GM23338 (cell line): ENCODE measurements at regions not wholly inside any gene's neighbourhood (a gene's known extent, or its start where the extent isn't known, plus 50 kb on each side); places are given as distances from the start of the nearest gene placed in this dataset.

Experiments
- JUNB ChIP-seq: IDR thresholded peaks from one replicate; pipeline ENCODE4 v1.6.1; 2016; ENCODE audit warnings: antibody characterized with exemption; ENCODE audit not compliant: unreplicated experiment
- POLR2AphosphoS5 ChIP-seq: IDR thresholded peaks from 2 replicates; pipeline ENCODE4 v1.6.1; 2016; ENCODE audit warnings: antibody characterized with exemption, low read depth
- TF ChIP-seq, protein P1 (sequence below): fragments of 250-450 bp; sonication (Bioruptor Pico); IDR thresholded peaks from 2 replicates; pipeline ENCODE4 v1.5.0; 2020; ENCODE audit warnings: mild to moderate bottlenecking, moderate library complexity
- TF ChIP-seq, protein P2 (sequence below): IDR thresholded peaks from one replicate; pipeline ENCODE4 v1.6.1; 2018; ENCODE audit warnings: antibody characterized with exemption; ENCODE audit not compliant: unreplicated experiment

GRCh38 chr2:234863043-234863934, 88.5 kb upstream of the SH3BP4 start (continued):
- TF ChIP-seq, protein P1, sequence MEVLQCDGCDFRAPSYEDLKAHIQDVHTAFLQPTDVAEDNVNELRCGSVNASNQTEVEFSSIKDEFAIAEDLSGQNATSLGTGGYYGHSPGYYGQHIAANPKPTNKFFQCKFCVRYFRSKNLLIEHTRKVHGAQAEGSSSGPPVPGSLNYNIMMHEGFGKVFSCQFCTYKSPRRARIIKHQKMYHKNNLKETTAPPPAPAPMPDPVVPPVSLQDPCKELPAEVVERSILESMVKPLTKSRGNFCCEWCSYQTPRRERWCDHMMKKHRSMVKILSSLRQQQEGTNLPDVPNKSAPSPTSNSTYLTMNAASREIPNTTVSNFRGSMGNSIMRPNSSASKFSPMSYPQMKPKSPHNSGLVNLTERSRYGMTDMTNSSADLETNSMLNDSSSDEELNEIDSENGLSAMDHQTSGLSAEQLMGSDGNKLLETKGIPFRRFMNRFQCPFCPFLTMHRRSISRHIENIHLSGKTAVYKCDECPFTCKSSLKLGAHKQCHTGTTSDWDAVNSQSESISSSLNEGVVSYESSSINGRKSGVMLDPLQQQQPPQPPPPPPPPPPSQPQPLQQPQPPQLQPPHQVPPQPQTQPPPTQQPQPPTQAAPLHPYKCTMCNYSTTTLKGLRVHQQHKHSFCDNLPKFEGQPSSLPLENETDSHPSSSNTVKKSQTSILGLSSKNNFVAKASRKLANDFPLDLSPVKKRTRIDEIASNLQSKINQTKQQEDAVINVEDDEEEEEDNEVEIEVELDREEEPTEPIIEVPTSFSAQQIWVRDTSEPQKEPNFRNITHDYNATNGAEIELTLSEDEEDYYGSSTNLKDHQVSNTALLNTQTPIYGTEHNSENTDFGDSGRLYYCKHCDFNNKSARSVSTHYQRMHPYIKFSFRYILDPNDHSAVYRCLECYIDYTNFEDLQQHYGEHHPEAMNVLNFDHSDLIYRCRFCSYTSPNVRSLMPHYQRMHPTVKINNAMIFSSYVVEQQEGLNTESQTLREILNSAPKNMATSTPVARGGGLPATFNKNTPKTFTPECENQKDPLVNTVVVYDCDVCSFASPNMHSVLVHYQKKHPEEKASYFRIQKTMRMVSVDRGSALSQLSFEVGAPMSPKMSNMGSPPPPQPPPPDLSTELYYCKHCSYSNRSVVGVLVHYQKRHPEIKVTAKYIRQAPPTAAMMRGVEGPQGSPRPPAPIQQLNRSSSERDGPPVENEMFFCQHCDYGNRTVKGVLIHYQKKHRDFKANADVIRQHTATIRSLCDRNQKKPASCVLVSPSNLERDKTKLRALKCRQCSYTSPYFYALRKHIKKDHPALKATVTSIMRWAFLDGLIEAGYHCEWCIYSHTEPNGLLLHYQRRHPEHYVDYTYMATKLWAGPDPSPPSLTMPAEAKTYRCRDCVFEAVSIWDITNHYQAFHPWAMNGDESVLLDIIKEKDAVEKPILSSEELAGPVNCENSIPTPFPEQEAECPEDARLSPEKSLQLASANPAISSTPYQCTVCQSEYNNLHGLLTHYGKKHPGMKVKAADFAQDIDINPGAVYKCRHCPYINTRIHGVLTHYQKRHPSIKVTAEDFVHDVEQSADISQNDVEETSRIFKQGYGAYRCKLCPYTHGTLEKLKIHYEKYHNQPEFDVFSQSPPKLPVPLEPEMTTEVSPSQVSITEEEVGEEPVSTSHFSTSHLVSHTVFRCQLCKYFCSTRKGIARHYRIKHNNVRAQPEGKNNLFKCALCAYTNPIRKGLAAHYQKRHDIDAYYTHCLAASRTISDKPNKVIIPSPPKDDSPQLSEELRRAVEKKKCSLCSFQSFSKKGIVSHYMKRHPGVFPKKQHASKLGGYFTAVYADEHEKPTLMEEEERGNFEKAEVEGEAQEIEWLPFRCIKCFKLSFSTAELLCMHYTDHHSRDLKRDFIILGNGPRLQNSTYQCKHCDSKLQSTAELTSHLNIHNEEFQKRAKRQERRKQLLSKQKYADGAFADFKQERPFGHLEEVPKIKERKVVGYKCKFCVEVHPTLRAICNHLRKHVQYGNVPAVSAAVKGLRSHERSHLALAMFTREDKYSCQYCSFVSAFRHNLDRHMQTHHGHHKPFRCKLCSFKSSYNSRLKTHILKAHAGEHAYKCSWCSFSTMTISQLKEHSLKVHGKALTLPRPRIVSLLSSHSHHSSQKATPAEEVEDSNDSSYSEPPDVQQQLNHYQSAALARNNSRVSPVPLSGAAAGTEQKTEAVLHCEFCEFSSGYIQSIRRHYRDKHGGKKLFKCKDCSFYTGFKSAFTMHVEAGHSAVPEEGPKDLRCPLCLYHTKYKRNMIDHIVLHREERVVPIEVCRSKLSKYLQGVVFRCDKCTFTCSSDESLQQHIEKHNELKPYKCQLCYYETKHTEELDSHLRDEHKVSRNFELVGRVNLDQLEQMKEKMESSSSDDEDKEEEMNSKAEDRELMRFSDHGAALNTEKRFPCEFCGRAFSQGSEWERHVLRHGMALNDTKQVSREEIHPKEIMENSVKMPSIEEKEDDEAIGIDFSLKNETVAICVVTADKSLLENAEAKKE (CRISPR knock-in tag): no peak
- TF ChIP-seq, protein P2, sequence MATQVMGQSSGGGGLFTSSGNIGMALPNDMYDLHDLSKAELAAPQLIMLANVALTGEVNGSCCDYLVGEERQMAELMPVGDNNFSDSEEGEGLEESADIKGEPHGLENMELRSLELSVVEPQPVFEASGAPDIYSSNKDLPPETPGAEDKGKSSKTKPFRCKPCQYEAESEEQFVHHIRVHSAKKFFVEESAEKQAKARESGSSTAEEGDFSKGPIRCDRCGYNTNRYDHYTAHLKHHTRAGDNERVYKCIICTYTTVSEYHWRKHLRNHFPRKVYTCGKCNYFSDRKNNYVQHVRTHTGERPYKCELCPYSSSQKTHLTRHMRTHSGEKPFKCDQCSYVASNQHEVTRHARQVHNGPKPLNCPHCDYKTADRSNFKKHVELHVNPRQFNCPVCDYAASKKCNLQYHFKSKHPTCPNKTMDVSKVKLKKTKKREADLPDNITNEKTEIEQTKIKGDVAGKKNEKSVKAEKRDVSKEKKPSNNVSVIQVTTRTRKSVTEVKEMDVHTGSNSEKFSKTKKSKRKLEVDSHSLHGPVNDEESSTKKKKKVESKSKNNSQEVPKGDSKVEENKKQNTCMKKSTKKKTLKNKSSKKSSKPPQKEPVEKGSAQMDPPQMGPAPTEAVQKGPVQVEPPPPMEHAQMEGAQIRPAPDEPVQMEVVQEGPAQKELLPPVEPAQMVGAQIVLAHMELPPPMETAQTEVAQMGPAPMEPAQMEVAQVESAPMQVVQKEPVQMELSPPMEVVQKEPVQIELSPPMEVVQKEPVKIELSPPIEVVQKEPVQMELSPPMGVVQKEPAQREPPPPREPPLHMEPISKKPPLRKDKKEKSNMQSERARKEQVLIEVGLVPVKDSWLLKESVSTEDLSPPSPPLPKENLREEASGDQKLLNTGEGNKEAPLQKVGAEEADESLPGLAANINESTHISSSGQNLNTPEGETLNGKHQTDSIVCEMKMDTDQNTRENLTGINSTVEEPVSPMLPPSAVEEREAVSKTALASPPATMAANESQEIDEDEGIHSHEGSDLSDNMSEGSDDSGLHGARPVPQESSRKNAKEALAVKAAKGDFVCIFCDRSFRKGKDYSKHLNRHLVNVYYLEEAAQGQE: no peak
- TF ChIP-seq JUNB: no peak
- TF ChIP-seq POLR2AphosphoS5: no peak
